GM12864 (cell line): ENCODE measurements at regions not wholly inside any gene's neighbourhood (a gene's known extent, or its start where the extent isn't known, plus 50 kb on each side); places are given as distances from the start of the nearest gene placed in this dataset.

Source experiments
- DNase-seq: peaks from one replicate; pipeline ENCODE4 v3.0.0-alpha.2; 2011; ENCODE audit warnings: low read depth
- H3K4me3 ChIP-seq: 2 replicates; pipeline ENCODE4 v1.5.1; 2011; ENCODE audit warnings: mild to moderate bottlenecking, low read depth, low read length, control low read depth
- CTCF ChIP-seq: IDR thresholded peaks from 2 replicates; pipeline ENCODE4 v1.5.1; 2011; ENCODE audit warnings: low read depth, mild to moderate bottlenecking, moderate library complexity, low read length, control low read depth, inconsistent platforms; ENCODE audit errors: missing control alignments

- no peak for TF ChIP-seq CTCF
- H3K4me3 ChIP-seq = no peak overlapping the region
- no peak for DNase-seq
These were observed 335.0 kb upstream of the NFIA start for GRCh38 chr1:60747353-60747752.

DNA sequence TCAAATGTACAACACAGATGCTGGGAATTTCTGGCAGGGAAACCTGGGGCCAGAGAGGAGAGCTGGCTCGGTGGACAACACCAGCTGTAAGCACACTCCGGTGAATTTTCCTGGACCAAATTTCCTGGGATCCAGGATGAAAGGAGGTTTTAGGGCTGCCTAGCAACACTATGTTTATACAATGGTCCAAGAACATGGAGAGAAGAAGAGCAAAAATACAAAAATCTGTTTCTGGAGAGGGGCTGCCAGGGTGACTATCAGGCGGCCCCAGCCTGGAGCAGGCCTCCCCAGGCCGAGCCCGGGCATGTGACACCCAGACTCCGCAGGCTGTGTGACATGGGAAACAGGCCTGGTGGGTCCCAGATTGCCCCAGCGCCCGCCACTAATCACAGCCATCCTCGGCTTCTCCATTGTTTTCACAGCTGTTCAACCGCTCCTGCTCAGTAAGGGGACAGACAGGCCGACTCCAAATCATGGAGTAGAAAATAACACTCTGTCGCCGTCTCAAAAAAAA, 336.0 kb upstream of the NFIA start:
- no peak for DNase-seq
- H3K4me3 ChIP-seq = no peak overlapping the region
- no peak for TF ChIP-seq CTCF

DNA sequence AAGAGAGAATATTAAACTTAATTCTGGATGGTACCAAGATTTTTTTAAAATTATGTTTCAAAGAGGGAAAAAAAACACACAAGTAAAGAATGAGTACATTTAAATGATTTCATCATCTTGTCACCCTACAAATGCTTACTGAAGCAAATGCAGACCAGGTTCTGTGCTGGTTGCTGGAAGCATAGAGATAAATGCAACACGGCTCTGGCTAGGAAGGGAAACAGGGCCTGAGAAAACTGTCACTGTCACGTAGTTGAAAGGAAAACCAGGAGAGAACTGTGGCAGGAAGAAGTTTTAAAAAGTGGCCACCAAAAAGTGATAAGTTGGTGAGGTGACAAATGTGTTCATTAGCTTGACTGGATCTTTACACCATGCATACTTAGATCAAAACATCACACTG, 336.9 kb upstream of the NFIA start:
- no peak overlapping the region for H3K4me3 ChIP-seq
- no peak for TF ChIP-seq CTCF
- DNase-seq = no peak

- no peak for DNase-seq
- TF ChIP-seq CTCF = no peak
- no peak overlapping the region for H3K4me3 ChIP-seq
These were observed 340.0 kb upstream of the NFIA start for GRCh38 chr1:60742339-60742738.

GRCh38 chr1:60740154-60740553, 342.2 kb upstream of the NFIA start:
- no peak for DNase-seq
- H3K4me3 ChIP-seq = no peak overlapping the region
- TF ChIP-seq CTCF = no peak

- no peak for TF ChIP-seq CTCF
- H3K4me3 ChIP-seq = no peak overlapping the region
- no peak for DNase-seq
These were observed 342.6 kb upstream of the NFIA start for GRCh38 chr1:60739729-60740128.

- DNase-seq = no peak
- H3K4me3 ChIP-seq = no peak overlapping the region
- no peak for TF ChIP-seq CTCF
These were observed 349.4 kb upstream of the NFIA start for GRCh38 chr1:60732977-60733401.
